H1 (cell line): ENCODE measurements at regions not wholly inside any gene's neighbourhood (a gene's known extent, or its start where the extent isn't known, plus 50 kb on each side); places are given as distances from the start of the nearest gene placed in this dataset.

Source experiments
- TAF1 ChIP-seq: IDR thresholded peaks from 2 replicates; pipeline ENCODE4 v1.6.1; 2011; ENCODE audit warnings: mild to moderate bottlenecking, low read depth, low read length
- TF ChIP-seq, protein P1 (sequence below): fragments of 300-600 bp; sonication (generic); IDR thresholded peaks from 2 replicates; pipeline ENCODE4 v1.7.1; 2012; ENCODE audit warnings: low read length, moderate library complexity, mild to moderate bottlenecking, inconsistent platforms; ENCODE audit not compliant: insufficient replicate concordance

DNA sequence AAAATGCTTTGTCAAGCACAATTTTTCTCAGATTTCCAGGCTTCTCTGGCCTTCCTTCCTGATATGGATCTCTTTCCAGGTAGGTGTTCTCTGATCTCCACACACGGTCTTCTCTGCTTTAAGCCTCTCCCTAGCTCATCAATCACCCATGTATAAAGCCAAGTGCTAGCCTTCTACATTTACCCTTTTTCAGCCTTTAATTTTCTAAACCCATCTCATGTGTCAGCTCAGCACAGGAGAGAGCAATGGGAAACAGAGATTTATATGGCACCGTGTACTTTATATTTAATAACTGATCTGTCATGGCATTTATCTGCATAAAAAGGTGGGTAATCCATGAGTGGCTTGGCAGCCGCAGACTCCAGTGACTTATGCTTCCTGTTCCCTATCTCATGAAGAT, 495.0 kb downstream of the RASEF start (continued):
- TF ChIP-seq, protein P1, sequence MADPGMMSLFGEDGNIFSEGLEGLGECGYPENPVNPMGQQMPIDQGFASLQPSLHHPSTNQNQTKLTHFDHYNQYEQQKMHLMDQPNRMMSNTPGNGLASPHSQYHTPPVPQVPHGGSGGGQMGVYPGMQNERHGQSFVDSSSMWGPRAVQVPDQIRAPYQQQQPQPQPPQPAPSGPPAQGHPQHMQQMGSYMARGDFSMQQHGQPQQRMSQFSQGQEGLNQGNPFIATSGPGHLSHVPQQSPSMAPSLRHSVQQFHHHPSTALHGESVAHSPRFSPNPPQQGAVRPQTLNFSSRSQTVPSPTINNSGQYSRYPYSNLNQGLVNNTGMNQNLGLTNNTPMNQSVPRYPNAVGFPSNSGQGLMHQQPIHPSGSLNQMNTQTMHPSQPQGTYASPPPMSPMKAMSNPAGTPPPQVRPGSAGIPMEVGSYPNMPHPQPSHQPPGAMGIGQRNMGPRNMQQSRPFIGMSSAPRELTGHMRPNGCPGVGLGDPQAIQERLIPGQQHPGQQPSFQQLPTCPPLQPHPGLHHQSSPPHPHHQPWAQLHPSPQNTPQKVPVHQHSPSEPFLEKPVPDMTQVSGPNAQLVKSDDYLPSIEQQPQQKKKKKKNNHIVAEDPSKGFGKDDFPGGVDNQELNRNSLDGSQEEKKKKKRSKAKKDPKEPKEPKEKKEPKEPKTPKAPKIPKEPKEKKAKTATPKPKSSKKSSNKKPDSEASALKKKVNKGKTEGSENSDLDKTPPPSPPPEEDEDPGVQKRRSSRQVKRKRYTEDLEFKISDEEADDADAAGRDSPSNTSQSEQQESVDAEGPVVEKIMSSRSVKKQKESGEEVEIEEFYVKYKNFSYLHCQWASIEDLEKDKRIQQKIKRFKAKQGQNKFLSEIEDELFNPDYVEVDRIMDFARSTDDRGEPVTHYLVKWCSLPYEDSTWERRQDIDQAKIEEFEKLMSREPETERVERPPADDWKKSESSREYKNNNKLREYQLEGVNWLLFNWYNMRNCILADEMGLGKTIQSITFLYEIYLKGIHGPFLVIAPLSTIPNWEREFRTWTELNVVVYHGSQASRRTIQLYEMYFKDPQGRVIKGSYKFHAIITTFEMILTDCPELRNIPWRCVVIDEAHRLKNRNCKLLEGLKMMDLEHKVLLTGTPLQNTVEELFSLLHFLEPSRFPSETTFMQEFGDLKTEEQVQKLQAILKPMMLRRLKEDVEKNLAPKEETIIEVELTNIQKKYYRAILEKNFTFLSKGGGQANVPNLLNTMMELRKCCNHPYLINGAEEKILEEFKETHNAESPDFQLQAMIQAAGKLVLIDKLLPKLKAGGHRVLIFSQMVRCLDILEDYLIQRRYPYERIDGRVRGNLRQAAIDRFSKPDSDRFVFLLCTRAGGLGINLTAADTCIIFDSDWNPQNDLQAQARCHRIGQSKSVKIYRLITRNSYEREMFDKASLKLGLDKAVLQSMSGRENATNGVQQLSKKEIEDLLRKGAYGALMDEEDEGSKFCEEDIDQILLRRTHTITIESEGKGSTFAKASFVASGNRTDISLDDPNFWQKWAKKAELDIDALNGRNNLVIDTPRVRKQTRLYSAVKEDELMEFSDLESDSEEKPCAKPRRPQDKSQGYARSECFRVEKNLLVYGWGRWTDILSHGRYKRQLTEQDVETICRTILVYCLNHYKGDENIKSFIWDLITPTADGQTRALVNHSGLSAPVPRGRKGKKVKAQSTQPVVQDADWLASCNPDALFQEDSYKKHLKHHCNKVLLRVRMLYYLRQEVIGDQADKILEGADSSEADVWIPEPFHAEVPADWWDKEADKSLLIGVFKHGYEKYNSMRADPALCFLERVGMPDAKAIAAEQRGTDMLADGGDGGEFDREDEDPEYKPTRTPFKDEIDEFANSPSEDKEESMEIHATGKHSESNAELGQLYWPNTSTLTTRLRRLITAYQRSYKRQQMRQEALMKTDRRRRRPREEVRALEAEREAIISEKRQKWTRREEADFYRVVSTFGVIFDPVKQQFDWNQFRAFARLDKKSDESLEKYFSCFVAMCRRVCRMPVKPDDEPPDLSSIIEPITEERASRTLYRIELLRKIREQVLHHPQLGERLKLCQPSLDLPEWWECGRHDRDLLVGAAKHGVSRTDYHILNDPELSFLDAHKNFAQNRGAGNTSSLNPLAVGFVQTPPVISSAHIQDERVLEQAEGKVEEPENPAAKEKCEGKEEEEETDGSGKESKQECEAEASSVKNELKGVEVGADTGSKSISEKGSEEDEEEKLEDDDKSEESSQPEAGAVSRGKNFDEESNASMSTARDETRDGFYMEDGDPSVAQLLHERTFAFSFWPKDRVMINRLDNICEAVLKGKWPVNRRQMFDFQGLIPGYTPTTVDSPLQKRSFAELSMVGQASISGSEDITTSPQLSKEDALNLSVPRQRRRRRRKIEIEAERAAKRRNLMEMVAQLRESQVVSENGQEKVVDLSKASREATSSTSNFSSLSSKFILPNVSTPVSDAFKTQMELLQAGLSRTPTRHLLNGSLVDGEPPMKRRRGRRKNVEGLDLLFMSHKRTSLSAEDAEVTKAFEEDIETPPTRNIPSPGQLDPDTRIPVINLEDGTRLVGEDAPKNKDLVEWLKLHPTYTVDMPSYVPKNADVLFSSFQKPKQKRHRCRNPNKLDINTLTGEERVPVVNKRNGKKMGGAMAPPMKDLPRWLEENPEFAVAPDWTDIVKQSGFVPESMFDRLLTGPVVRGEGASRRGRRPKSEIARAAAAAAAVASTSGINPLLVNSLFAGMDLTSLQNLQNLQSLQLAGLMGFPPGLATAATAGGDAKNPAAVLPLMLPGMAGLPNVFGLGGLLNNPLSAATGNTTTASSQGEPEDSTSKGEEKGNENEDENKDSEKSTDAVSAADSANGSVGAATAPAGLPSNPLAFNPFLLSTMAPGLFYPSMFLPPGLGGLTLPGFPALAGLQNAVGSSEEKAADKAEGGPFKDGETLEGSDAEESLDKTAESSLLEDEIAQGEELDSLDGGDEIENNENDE, result no peak
- no peak for TF ChIP-seq TAF1
